ENCODE measurements at regions not wholly inside any gene's neighbourhood (a gene's known extent, or its start where the extent isn't known, plus 50 kb on each side); places are given as distances from the start of the nearest gene placed in this dataset.

DNA sequence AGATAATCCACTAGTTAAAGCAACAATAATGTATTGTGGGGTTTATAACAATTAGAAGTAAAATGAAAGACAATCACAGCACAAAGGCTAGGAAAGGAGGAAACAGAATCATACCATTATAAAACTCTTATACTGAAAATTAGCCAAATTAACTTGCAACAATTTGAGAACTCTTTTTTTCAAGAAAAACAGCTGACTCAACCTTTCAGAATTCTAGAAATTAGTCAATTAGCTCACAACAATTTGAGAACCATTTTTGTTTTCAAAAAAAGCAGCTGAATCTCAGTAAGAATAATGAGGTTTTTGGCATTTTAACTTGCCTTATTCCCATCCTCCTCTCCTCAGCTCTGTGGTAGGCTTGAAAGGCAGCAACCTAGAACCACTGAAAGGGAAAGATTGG, 269.9 kb downstream of the NPR3 start:
- DNase-seq (ENCODE audit: low read depth in 4 of 4, low spot score in 3 of 4) = no peak

DNA sequence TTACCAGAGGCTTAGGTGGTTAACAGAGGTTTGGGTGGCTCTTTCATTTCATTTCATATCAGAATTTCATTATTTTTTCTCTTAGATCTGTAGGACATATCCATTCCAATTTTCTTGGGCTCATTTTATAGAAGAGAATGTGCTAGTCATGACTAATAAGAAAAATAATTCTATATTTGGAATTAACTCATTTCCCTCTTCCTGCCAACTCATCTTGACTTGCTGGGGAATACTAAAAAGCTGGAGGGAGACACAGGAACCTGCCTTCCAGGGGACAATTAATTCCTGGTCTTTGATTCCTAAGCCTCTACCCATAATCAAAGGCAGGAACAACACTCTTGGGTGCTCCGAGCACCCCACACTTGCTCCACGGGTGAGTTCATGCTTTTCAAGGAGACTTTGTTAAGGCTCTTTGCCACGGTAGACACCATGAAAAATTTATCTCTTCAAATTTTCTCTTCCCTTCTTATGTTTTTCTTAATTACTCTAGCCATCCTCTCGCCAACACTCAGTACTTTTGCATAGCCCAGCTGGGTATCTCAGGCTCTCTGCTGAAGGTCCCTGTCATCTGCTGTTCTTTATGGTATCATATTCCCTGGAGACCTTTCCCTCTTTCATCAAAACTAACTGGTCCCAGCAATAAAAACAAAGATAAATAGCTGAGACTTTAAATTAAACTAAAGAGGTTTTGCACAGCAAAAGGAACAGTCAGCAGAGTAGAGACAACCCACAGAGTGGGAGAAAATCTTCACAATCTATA, 273.9 kb downstream of the NPR3 start:
- DNase-seq (ENCODE audit: low read depth in 4 of 4, low spot score in 3 of 4) = no peak

DNA sequence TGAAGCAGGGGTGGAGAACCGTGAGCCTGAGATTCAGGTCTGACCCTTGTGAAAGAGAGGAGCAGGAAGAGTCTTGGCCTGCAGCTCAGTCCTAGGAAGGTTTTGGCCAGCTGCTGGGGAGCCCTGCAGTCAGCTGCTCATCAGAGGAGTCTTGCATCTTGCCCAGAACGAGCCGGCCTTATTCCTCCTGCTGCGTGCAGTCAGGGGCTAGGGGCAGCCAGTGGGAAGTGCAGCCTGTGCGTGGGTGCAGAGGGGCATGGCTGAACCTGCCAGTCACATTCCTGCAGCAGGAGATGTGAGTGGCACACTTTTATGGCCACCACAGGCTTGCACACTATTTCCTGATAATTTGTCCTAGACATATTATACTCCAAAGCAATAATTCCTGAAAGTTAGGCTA, 278.7 kb downstream of the NPR3 start:
- DNase-seq (ENCODE audit: low read depth in 4 of 4, low spot score in 3 of 4) = no peak

DNA sequence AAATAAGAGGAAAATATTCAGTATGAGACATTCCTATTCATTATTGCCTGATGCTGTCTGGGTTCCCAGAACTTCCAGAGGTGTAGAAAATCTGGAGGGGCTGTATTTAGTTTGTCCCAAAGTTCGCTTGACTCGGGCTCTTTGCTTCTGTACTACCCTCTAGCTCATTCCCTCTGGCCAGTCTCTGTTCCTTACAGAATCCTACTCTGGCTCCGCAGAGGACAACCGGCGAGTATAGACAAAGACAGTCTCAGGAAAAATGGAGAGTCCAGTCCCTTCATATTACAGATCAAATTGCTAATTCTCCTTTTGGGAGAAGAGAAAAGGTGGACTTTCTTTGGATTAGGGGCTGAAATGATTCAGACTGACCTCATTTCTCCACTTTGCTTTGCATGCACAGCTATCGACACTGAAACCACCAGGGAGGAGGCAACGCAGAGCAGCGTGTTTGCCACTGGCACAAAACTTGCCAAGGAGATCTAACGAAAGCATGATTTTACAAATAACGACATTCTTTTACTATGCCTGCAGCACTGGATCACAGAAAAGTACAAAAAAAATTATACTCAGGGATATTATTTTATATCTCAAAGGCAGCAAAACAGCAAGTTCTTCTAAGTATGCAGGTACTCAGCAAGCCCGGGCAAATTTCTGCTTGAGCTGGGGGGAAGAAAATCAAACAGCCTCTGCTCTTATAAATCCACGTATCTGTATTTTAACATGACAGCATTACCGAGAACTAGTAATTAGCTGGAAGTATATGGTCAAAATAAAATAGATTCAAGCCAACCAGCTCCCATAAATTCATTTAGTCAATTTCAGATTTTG, 279.7 kb downstream of the NPR3 start:
- no peak for DNase-seq (ENCODE audit: low read depth in 4 of 4, low spot score in 3 of 4)

DNA sequence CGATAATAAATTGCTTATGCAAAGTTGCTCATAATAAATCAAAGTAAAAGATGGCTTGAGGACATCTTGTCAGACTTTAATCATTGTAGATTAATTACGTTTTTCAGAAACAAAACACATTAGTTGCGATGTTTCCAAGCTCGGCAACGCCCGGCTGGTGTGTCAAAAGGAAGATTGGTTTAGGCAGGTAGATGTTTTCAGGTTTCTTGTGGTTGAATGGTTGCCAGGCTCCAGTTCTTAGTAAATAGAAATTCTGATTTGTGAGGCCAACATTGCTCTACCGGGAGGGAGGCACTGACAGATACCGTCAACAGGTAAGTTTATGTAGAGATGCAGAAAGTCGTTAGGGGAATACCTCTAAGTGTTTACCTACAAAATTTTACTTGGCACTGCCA, 280.3 kb downstream of the NPR3 start:
- no peak for DNase-seq (ENCODE audit: low read depth in 4 of 4, low spot score in 3 of 4)

DNA sequence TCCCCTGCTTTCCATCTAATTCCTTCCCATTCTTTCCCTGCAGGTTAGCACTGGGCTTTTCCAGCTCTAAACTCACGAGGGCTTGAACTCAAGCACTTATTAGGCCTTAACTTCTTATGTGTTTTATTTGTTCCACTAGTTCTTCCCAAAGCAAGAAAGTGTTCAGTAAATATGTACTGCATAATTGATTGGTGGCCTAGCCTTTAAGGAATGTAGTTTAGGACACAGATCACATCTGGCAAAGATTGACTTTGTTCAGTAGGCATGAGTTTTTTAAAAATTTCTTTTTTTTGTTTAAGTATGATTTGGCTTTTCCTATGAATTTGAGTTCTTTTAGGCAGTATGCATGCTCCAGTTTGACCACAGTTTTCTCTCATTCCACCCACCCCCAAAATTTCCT, 285.2 kb downstream of the NPR3 start:
- DNase-seq (ENCODE audit: low read depth in 4 of 4, low spot score in 3 of 4) = no peak

DNA sequence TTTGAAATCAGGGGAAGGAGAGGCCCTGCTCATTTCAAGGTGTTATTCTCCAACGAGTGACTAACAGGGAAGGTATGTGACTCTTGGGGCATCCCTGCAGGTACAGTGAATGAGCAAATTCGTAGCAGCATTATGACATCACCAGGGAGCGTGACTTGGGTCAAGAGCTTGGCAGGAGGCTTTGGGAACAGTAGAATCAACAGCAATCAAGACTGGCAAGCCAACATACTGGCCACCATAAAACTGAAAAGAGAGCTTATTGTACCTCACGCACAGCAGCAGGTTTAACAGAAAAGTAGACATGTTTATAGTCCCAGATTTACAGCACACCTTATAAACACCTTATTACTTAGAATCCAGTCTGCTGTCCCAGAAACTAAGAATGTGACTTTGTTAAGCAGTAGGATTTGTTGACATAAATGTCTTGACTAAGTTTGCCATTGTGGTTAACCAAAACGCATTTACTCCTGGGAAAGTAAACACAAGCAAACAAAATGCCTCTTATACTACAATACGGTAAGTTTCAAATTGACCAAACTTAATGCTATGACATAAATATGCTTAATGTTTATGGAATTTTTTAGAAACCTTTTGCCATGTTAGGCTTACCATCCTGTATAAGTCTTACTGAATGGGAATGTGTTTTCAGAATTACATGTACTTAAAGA, 297.8 kb downstream of the NPR3 start:
- DNase-seq (ENCODE audit: low read depth in 4 of 4, low spot score in 3 of 4) = no peak

DNA sequence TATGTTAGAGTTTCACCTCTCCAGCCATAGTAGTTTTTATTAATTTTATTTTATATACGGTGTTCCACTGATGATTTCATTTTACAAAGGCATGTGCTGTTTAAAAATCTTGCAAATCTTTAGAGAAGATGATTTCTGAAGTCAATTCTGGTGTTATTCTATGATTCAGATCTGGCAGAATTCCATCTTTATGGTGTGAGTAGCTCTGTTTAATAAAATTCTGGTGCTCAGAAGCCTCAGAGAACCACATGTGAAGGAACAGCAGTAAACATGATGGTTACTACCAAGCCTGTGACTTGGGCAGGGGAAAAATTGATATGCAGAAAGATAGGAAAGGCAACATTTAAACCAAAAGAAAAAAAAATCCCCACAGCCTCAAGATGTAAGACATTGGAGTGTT, 299.7 kb downstream of the NPR3 start:
- no peak for DNase-seq (ENCODE audit: low read depth in 4 of 4, low spot score in 3 of 4)

DNA sequence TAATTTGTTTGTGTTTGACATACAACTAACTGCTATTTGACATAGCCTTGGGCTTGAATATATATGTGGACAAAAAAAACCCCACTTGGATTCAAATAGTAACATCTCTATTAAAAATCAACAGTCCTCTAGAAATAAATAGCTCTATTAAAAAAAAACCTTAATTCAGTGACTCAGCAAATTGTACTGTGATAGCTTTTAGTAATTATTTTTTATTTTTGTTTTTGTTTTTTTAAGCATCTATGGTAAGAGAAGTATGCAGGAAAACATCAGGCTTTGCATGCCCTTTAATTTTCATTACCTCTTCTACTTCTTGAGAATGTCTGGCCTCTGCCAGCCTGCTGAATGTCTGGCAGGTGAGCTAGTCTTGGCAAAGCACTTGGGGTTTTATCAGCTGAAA, 300.7 kb downstream of the NPR3 start:
- DNase-seq (ENCODE audit: low read depth in 4 of 4, low spot score in 3 of 4) = no peak

DNA sequence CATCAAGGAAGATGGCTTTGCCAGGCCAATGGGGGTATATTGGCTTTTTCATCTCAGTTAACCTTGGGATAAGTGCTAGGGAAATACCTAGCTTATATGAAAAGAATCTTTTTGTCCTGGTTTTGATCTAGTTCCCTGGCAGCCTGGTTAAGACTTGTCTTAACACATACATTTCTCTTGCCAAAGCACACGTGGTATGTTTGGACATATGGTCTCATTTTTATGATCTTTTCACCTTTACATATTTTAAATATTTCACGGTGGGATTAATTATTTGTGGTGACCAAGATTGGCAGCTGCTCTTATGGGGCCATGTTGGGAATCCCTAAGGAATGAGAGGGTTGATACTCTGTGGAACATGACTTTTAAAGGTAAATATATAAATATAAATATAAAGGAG, 312.5 kb downstream of the NPR3 start:
- no peak for DNase-seq (ENCODE audit: low read depth in 4 of 4, low spot score in 3 of 4)

DNA sequence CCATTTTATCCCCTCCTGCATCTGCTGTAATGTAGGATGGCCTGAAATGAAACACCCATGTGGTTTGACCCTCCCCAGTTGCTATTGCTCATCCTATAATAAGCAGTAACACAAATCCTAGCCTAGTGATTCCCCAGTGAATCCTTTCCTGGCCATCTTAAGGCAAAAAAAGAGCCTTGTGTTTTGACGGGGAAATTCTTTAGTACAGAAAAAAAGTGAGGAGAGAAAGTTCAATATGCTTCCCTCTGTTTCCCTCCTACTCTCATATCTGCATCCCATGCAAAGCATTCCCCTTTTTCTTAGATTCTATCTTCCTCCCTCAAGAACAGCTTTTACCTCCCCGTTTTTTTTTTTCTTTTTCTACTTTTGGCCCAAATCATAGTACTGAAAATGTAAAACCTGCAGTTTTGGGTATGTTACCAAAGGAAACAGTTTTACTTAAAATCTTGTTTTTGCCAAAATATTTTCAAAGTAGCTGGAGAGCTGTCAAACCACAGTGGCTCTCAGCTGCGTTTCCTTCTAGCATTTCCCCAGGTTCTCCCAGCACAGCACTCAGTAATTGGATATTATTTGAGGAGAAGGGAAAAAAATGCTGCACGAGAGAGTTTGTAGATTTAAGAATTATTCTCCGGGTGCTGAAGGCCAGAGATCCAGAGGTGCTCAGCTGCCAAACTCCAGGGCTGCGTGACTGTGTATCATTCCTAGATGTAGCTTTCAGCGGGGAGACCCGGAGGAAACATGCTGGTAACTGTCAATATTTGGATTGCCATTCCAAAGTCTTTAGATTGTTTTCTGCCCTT, 321.4 kb downstream of the NPR3 start:
- DNase-seq (ENCODE audit: low read depth in 4 of 4, low spot score in 3 of 4) = no peak

DNA sequence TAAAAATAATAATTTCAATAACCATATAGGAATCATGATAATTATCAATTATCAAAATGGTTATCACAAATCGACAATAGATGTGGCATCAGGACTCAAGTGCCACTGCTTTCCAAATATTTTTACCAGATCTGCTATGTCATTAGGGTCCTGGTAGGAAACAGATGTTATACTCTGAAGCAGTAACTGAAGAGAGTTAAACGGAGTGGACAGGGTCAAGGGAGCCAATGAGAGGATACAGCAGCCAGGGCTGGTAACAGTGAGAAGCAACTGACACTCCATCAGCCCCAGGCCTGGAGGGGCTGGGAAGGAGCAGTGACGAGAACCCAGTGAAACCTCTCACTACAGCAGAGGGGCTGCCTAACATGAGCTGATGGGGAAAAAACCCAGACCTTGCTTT, 322.4 kb downstream of the NPR3 start:
- DNase-seq (ENCODE audit: low read depth in 4 of 4, low spot score in 3 of 4) = no peak

DNA sequence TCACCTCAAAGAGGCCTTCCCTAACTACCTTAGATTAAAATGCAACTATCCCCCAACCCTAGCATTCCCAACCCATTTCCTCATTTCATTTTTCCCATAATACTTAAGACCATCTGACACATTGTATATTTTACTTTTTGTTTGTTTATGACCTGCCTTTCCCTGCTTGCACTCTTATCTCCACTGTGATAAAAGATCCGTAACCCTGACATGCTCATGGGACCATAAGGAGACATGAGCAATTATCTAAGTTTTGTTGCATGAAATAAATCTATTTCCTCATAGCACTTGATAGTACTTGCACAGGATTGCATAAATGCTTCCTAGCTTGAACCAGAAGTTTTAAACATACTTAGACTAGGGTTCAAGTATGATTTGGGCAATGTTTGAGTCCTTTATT, 323.7 kb downstream of the NPR3 start:
- no peak for DNase-seq (ENCODE audit: low read depth in 4 of 4, low spot score in 3 of 4)

DNA sequence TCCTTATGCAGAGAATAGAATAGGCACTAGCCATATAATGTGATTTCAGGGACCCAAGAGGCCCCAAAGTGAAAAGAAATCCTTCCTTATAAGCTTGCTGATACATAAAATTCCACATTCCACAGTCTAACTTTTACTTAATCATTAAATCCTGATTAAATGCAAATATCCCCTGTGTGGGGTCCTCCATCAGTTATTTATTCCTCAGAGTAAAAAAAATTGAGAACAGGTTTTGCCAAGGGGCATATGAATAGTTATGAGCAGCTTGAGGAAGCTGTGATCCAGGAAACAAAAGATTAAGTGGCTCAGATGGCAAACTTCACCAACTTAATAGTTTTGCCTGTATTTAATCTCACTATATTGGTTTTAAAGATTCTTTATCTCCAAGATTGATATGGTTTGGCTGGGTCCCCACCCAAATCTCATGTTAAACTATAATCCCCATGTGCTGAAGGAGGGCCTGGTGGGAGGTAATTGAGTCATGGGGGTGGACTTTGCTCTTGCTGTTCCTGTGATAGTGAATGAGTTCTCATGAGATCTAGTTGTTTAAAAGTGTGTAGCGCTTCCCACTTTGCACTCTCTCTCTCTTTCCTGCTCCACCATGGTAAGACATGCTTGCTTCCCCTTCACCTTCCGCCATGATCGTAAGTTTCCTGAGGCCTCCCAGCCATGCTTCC, 324.9 kb downstream of the NPR3 start:
- DNase-seq (ENCODE audit: low read depth in 4 of 4, low spot score in 3 of 4) = no peak

DNA sequence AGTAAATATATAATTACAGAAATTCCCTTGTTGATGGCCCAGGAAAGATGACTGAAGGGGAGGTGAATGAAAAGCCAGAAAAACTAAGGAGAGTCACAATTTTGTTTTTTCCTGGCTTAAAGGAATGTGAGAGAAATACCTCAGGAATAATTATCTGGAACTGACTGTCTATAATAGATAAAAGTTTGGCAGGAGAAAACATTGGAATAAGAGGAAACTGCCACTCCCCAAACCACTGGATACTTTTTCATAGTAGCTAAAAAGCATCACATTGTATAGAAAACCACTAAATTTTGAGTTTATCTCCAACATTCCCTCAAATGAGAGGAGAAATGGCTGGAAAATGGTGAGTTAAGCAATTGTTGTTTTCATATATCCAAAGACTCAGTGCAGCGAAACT, 326.0 kb downstream of the NPR3 start:
- no peak for DNase-seq (ENCODE audit: low read depth in 4 of 4, low spot score in 3 of 4)

DNA sequence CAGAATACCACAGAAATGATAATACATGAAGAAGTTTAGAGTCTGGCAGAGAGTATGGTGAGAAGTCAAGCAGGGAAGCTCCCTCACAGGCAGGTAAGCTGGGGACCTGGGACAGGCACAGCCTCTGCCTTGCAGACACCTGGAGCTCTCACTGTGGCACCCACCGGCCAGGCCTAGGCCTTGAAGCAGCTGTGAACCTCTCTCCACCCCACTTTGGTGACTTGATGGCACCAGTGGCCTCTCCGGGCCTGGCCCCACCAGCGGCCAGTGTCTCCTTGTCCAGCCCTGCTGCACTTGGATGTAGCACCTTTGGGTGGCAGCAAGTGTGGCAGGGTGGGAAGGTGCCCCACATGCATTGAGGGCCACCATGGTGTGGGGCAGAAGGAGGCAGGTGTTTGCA, 330.5 kb downstream of the NPR3 start:
- no peak for DNase-seq (ENCODE audit: low read depth in 4 of 4, low spot score in 3 of 4)

DNA sequence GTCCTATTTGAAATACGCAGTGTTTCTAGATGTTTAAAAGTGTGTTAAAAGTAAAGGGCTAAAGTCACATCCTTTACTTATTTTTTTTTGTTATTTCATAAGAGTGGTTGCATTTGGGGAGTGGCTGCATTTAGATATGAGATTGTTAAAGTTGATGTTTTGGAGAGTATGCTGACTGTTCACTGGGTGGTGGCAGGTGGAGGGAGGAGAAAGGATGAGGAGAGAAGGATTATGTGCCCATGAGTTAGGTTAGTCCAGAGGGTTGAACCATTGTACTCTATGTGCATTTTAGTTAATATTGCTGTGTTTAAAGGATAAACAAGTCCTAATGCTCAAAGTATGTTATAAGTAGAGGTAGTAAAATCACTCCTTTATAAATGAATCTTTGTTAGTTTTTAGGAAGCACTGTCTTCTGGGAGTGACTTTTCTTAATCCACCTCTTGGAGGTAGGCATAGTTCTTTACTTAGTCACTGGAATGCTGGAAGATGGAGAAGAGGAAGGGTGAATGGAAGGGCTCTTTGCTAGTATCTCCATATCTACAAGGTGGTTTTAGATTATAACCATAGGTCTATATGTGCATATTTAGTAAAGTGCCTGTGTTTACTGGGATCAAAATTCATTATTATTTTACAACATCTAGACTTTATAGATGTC, 332.3 kb downstream of the NPR3 start:
- no peak for DNase-seq (ENCODE audit: low read depth in 4 of 4, low spot score in 3 of 4)

DNA sequence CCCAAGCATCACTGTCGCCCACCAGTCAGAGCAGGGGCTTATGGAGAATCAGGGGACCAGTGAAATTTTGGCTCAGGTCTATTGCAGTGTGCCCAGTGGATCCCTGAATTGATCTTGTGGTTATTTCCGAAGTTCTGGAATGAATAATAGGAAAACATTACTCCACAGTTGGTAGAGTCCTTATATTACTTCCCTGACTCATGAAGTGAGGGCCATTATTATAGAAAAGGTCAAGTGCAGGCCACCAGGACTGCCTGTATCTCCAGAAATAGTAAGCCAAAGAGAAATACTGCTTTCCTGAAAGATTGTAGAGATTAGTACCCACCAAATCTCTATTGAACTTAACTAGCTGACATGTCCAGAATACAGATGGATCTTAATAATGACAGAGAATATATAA, 335.0 kb downstream of the NPR3 start:
- DNase-seq (ENCODE audit: low read depth in 4 of 4, low spot score in 3 of 4) = no peak

DNA sequence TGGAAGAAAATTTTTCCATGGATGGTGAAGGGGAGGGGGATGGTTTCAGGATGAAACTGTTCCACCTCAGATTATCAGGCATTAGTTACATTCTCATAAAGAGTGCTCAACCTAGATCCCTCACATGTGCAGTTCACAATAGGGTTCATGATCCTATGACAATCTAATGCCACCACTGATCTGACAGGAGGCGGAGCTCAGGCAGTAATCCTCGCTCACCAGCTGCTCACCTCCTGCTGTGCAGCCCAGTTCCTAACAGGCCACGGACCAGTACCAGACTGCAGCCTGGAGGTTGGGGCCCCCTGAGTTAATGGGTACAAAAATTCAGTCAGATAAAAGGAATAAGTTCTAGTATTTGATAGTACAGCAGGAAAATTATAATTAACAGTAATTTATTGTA, 337.2 kb downstream of the NPR3 start:
- DNase-seq (ENCODE audit: low read depth in 4 of 4, low spot score in 3 of 4) = no peak

DNA sequence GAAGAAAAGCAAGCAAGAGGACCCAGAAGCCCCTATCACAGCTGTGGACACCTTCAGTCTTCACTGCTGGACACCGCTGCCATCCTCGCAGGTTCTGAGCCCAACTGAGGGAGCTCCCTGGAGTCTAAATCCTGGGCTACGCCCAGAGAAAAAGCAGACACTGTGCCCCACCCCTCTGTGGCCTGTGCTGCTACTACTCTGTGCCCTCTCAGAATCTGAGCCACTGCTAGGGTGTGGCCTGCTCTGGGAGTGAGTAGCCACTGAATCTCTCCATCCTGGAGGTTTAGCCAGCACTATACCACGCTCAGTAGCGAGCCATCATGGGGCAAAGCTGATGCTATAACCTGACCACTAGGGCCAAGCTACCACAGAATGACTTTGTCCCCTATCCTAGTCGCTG, 338.2 kb downstream of the NPR3 start:
- no peak for DNase-seq (ENCODE audit: low read depth in 4 of 4, low spot score in 3 of 4)

Measured in right renal pelvis (tissue), 4 donors.